ENCODE measurements at regions not wholly inside any gene's neighbourhood (a gene's known extent, or its start where the extent isn't known, plus 50 kb on each side); places are given as distances from the start of the nearest gene placed in this dataset.

DNA sequence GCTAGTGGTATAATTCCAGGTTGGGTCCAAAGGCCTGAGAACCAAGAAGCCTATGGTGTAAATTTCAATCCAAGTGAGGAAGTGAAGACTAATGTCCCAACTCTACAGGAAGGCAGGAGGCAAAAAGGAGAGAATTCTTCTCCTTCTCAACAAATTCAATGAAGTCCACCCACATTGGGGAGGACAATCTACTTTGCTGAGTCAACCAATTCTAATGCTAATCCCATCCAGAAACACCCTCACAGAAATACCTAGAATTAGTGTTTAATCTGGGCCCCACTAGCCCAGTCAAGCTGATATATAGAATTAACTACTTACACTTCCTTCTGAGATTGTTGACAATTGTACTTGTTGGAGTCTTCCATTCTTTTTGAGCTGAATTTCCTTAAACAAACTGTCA is 413.2 kb upstream of the PHF14 start:
- H3K4me3 ChIP-seq (ENCODE audit: low read depth, low read length): no peak overlapping the region
- DNase-seq (ENCODE audit: low read depth): no peak
- TF ChIP-seq, protein P1, sequence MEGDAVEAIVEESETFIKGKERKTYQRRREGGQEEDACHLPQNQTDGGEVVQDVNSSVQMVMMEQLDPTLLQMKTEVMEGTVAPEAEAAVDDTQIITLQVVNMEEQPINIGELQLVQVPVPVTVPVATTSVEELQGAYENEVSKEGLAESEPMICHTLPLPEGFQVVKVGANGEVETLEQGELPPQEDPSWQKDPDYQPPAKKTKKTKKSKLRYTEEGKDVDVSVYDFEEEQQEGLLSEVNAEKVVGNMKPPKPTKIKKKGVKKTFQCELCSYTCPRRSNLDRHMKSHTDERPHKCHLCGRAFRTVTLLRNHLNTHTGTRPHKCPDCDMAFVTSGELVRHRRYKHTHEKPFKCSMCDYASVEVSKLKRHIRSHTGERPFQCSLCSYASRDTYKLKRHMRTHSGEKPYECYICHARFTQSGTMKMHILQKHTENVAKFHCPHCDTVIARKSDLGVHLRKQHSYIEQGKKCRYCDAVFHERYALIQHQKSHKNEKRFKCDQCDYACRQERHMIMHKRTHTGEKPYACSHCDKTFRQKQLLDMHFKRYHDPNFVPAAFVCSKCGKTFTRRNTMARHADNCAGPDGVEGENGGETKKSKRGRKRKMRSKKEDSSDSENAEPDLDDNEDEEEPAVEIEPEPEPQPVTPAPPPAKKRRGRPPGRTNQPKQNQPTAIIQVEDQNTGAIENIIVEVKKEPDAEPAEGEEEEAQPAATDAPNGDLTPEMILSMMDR (IDR thresholded peaks at IDR 0.05; ENCODE audit: low read depth, low read length, missing control alignments): no peak
- in situ Hi-C loops (cut with HindIII; ENCODE audit: low sequenced_read_pairs): no loop called here

DNA sequence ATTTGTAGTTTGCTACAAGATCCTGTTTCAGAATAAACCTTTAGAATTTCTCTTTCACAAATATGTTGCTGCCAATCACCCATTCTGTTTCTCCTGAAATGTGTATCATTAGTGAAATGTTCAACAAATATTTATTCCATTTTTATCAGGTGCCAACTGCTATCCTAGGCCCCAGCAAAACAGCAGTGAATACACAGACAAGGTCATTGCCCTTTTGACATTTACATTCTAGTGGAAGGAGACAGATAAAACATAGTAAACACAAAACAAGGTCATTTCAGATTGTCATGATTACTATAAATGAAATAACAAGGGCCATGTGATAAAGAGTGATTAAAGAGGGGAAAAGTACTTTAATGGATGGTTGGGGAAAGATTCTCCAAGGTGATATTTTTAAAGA is 404.8 kb upstream of the PHF14 start:
- DNase-seq (ENCODE audit: low read depth): no peak
- no peak overlapping the region for H3K4me3 ChIP-seq (ENCODE audit: low read depth, low read length)
- in situ Hi-C loops (cut with HindIII; ENCODE audit: low sequenced_read_pairs): no loop called here
- TF ChIP-seq, protein P1 (IDR thresholded peaks at IDR 0.05; ENCODE audit: low read depth, low read length, missing control alignments): no peak

DNA sequence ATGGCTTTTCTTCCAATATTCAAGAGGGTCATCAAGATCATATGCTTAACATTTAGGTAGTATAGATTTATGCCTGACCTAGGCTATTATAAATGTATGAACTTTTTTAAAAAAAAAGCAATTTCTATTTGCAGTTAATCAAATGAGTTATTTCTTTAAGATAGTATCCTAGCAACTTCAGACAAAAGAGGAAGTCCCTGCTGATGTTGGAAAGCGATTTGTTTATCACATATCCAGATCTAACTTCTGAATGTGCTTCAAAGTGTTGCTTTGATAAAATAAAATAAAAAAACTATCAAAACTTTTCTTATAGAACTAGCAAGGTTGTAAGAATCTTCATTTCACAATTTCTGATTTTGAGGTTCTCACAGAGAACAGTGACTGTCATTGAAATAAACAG is 401.9 kb upstream of the PHF14 start:
- in situ Hi-C loops (cut with HindIII; ENCODE audit: low sequenced_read_pairs): no loop called here
- TF ChIP-seq, protein P1 (IDR thresholded peaks at IDR 0.05; ENCODE audit: low read depth, low read length, missing control alignments): no peak
- DNase-seq (ENCODE audit: low read depth): no peak
- H3K4me3 ChIP-seq (ENCODE audit: low read depth, low read length): no peak overlapping the region

DNA sequence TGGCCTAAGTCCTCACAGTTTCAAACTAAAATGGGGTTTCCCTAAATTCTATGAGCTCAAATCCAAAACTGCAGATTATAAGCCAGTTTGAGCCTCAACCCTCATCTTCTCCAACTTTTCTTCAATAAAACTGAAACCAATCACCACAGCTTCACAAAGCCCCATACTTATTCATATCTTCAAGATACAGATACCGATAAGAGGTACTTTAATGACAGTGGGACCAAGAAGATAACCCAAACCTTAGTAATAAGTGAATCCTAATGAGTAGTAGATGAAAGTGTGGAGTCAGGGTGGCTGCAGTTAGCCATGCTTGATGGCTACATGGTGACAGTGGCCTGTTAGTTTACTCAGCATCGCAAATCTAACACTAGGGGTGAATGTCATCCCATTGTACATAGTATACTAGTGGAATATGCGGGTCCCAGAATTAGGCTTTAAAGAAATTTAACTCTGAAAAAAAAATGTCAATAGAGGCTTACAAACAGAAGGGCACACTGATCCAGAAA is 395.8 kb upstream of the PHF14 start:
- no peak for DNase-seq (ENCODE audit: low read depth)
- in situ Hi-C loops (cut with HindIII; ENCODE audit: low sequenced_read_pairs): no loop called here
- H3K4me3 ChIP-seq (ENCODE audit: low read depth, low read length): no peak overlapping the region
- TF ChIP-seq, protein P1 (IDR thresholded peaks at IDR 0.05; ENCODE audit: low read depth, low read length, missing control alignments): no peak

DNA sequence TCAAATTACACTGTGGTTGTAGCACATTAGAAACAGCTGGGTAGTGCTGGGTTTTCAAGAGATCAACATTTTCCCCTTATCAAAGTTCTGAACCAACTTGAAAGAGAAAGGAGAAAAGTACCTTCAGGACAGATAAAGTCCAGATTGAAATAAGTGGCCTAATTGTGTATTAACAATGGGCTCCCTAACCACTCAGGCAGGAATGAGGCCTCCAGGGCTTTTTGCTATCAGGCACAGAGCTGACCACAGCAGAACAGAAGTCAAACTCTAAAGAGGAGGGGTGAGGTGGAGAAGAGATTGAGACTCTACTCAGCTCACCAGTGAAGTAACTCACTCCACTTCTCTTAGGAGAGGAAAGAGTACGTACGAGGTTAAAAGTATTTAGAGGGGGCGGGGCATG is 394.1 kb upstream of the PHF14 start:
- in situ Hi-C loops (cut with HindIII; ENCODE audit: low sequenced_read_pairs): no loop called here
- TF ChIP-seq, protein P1 (IDR thresholded peaks at IDR 0.05; ENCODE audit: low read depth, low read length, missing control alignments): no peak
- no peak overlapping the region for H3K4me3 ChIP-seq (ENCODE audit: low read depth, low read length)
- DNase-seq (ENCODE audit: low read depth): no peak

DNA sequence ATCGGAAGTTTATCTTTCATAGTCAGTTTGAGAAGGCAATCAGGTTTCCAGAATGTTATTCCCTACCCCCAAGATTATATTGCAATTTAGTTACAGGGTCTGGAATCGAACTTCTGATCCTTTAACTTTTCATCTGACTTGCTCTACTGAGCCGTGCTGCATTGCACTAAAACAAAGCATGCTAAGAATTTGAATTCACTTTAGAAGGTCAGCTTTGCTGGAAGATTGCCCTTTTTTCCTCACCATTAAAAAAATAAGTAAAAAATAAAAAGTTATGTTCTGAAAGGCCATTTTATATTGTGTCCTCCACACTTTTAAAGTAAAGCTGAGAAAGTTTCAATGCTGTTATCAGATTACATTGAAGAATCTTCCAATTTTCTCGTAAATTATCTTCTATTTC is 388.8 kb upstream of the PHF14 start:
- in situ Hi-C loops (cut with HindIII; ENCODE audit: low sequenced_read_pairs): no loop called here
- DNase-seq (ENCODE audit: low read depth): no peak
- no peak overlapping the region for H3K4me3 ChIP-seq (ENCODE audit: low read depth, low read length)
- TF ChIP-seq, protein P1 (IDR thresholded peaks at IDR 0.05; ENCODE audit: low read depth, low read length, missing control alignments): no peak

DNA sequence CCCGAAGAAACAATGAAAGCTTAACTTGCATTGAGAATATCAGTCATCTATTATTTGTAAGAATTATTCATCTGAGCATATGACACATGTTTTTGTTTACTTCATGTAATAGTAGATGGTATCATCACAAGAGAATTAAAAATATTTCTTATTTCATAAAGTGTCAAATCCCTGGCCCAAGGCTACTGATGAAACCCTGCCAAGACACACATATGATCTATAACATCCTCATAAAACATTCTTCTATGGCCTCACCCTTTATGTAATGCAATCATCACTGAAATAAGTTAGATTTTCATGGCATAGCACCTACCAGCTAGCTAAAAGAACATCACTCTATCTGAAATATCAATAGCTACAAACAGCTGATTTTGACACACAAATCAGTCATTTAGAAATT is 385.6 kb upstream of the PHF14 start:
- H3K4me3 ChIP-seq (ENCODE audit: low read depth, low read length): no peak overlapping the region
- no peak for DNase-seq (ENCODE audit: low read depth)
- TF ChIP-seq, protein P1 (IDR thresholded peaks at IDR 0.05; ENCODE audit: low read depth, low read length, missing control alignments): no peak
- in situ Hi-C loops (cut with HindIII; ENCODE audit: low sequenced_read_pairs): no loop called here

All from astrocyte of the cerebellum (primary cell).